ENCODE measurements at regions not wholly inside any gene's neighbourhood (a gene's known extent, or its start where the extent isn't known, plus 50 kb on each side); places are given as distances from the start of the nearest gene placed in this dataset.
"Not testable (repeated sequence)": the region's sequence is repeated elsewhere in the genome, so short reads cannot be mapped to it uniquely, and the experiment has no call there.

- no peak for DNase-seq
Observed at GRCh38 chr1:191022856-191023255, 545.2 kb upstream of the BRINP3 start.

- DNase-seq: no peak
Observed at GRCh38 chr1:191025896-191026642, 548.4 kb upstream of the BRINP3 start.

- no peak for DNase-seq
Observed at GRCh38 chr1:191026828-191027227, 549.2 kb upstream of the BRINP3 start.

- DNase-seq: no peak
Observed at GRCh38 chr1:191034132-191034531, 556.5 kb upstream of the BRINP3 start.

GRCh38 chr1:191043066-191043465, 565.4 kb upstream of the BRINP3 start:
- no peak for DNase-seq

- DNase-seq: no peak
Observed at GRCh38 chr1:191049781-191050180, 572.1 kb upstream of the BRINP3 start.

- no peak for DNase-seq
Observed at GRCh38 chr1:191052888-191053287, 575.2 kb upstream of the BRINP3 start.

- no peak for DNase-seq
Observed at GRCh38 chr1:191065346-191065745, 587.7 kb upstream of the BRINP3 start.

GRCh38 chr1:191065771-191066170, 588.1 kb upstream of the BRINP3 start:
- DNase-seq: no peak

GRCh38 chr1:191074881-191075280, 597.2 kb upstream of the BRINP3 start:
- no peak for DNase-seq

- DNase-seq: not testable (repeated sequence)
Observed at GRCh38 chr1:191083090-191083489, 605.4 kb upstream of the BRINP3 start.

GRCh38 chr1:191085121-191085520, 607.5 kb upstream of the BRINP3 start:
- no peak for DNase-seq

- no peak for DNase-seq
Observed at GRCh38 chr1:191086910-191087309, 609.2 kb upstream of the BRINP3 start.

- no peak for DNase-seq
Observed at GRCh38 chr1:191096405-191096804, 618.7 kb upstream of the BRINP3 start.

- DNase-seq: no peak
Observed at GRCh38 chr1:191099696-191100095, 622.0 kb upstream of the BRINP3 start.

- DNase-seq: no peak
Observed at GRCh38 chr1:191101960-191102359, 624.3 kb upstream of the BRINP3 start.

GRCh38 chr1:191125950-191126349, 648.3 kb upstream of the BRINP3 start:
- no peak for DNase-seq

GRCh38 chr1:191134796-191135195, 657.1 kb upstream of the BRINP3 start:
- DNase-seq: no peak

GRCh38 chr1:191140038-191140437, 662.4 kb upstream of the BRINP3 start:
- DNase-seq: no peak

- no peak for DNase-seq
Observed at GRCh38 chr1:191142748-191143147, 665.1 kb upstream of the BRINP3 start.

- no peak for DNase-seq
Observed at GRCh38 chr1:191145834-191146233, 668.2 kb upstream of the BRINP3 start.

- DNase-seq: no peak
Observed at GRCh38 chr1:191151321-191151807, 673.7 kb upstream of the BRINP3 start.

GRCh38 chr1:191152776-191153175, 675.1 kb upstream of the BRINP3 start:
- no peak for DNase-seq

GRCh38 chr1:191155178-191155577, 677.5 kb upstream of the BRINP3 start:
- DNase-seq: no peak

- DNase-seq: no peak
Observed at GRCh38 chr1:191160837-191161236, 683.2 kb upstream of the BRINP3 start.
